ENCODE measurements at regions not wholly inside any gene's neighbourhood (a gene's known extent, or its start where the extent isn't known, plus 50 kb on each side); places are given as distances from the start of the nearest gene placed in this dataset.
"Not testable (repeated sequence)": the region's sequence is repeated elsewhere in the genome, so short reads cannot be mapped to it uniquely, and the experiment has no call there.

- H4K91ac ChIP-seq (ENCODE audit: low read length) = no peak overlapping the region
- no peaks in the 10 kb centered on the region for H3K4me1 ChIP-seq (ENCODE audit: control insufficient read depth, insufficient read depth, low read depth, low read length)
- no peak overlapping the region for H3K4ac ChIP-seq (ENCODE audit: low read depth in 1 of 2, low read length in 2 of 2)
- no peaks in the 10 kb centered on the region for H3K9me3 ChIP-seq (ENCODE audit: control insufficient read depth, low read length)
- H3K27me3 ChIP-seq (ENCODE audit: control insufficient read depth in 1 of 2, insufficient read depth in 1 of 2, low read length in 2 of 2) = no peaks in the 10 kb centered on the region
- 87% methylated on average over 4 of the region's 4 CpGs for WGBS
- no peaks in the 10 kb centered on the region for H3K79me1 ChIP-seq (replicated peaks; ENCODE audit: low read length, poor library complexity, severe bottlenecking)
- H2AFZ ChIP-seq (ENCODE audit: low read depth, low read length) = no peak overlapping the region
- no peaks in the 10 kb centered on the region for H3K36me3 ChIP-seq (ENCODE audit: control insufficient read depth in 1 of 2, insufficient read depth in 2 of 2, low read depth in 1 of 2, low read length in 2 of 2)
- H4K8ac ChIP-seq (ENCODE audit: low read length) = no peak overlapping the region
- no peak overlapping the region for H2BK120ac ChIP-seq (ENCODE audit: low read depth, low read length)
- H2BK12ac ChIP-seq (ENCODE audit: low read length in 2 of 2) = no peak overlapping the region
- DNase-seq = no peak
- H3K23ac ChIP-seq (ENCODE audit: low read length in 2 of 2) = no peak overlapping the region
- no peak overlapping the region for H3K27ac ChIP-seq (ENCODE audit: low read length, poor library complexity, severe bottlenecking)
- no peak overlapping the region for H2BK5ac ChIP-seq (ENCODE audit: low read depth, low read length, poor library complexity, severe bottlenecking)
- no peak overlapping the region for H3K18ac ChIP-seq (ENCODE audit: low read depth in 1 of 2, low read length in 2 of 2)
- H3K4me3 ChIP-seq (ENCODE audit: insufficient read depth in 1 of 2, low read depth in 1 of 2, low read length in 2 of 2) = no peak overlapping the region
- no peak overlapping the region for H3K4me2 ChIP-seq (ENCODE audit: low read length, poor library complexity, severe bottlenecking)
- H2BK15ac ChIP-seq (ENCODE audit: low read depth, poor library complexity, severe bottlenecking) = no peak overlapping the region
- H3K14ac ChIP-seq (ENCODE audit: low read length in 2 of 2) = no peak overlapping the region
- no peak overlapping the region for H2AK5ac ChIP-seq (ENCODE audit: low read length, severe bottlenecking)
- no peak overlapping the region for H3K9ac ChIP-seq (ENCODE audit: low read length)
Observed at GRCh38 chr9:31040564-31040963, 1343.9 kb upstream of the ACO1 start.

- no peak overlapping the region for H3K27ac ChIP-seq (ENCODE audit: low read length, poor library complexity, severe bottlenecking)
- no peak overlapping the region for H2AFZ ChIP-seq (ENCODE audit: low read depth, low read length)
- no peak overlapping the region for H3K4ac ChIP-seq (ENCODE audit: low read depth in 1 of 2, low read length in 2 of 2)
- H3K79me1 ChIP-seq (replicated peaks; ENCODE audit: low read length, poor library complexity, severe bottlenecking) = no peaks in the 10 kb centered on the region
- no peaks in the 10 kb centered on the region for H3K9me3 ChIP-seq (ENCODE audit: control insufficient read depth, low read length)
- H2AK5ac ChIP-seq (ENCODE audit: low read length, severe bottlenecking) = no peak overlapping the region
- H3K9ac ChIP-seq (ENCODE audit: low read length) = no peak overlapping the region
- no peak overlapping the region for H3K23ac ChIP-seq (ENCODE audit: low read length in 2 of 2)
- H4K91ac ChIP-seq (ENCODE audit: low read length) = no peak overlapping the region
- H2BK15ac ChIP-seq (ENCODE audit: low read depth, poor library complexity, severe bottlenecking) = no peak overlapping the region
- no peak for DNase-seq
- H4K8ac ChIP-seq (ENCODE audit: low read length) = no peak overlapping the region
- H3K27me3 ChIP-seq (ENCODE audit: control insufficient read depth in 1 of 2, insufficient read depth in 1 of 2, low read length in 2 of 2) = no peaks in the 10 kb centered on the region
- H3K4me2 ChIP-seq (ENCODE audit: low read length, poor library complexity, severe bottlenecking) = no peak overlapping the region
- H2BK12ac ChIP-seq (ENCODE audit: low read length in 2 of 2) = no peak overlapping the region
- no peak overlapping the region for H3K14ac ChIP-seq (ENCODE audit: low read length in 2 of 2)
- WGBS = 89% methylated on average over 1 of the region's 1 CpG
- no peaks in the 10 kb centered on the region for H3K4me1 ChIP-seq (ENCODE audit: control insufficient read depth, insufficient read depth, low read depth, low read length)
- no peak overlapping the region for H2BK120ac ChIP-seq (ENCODE audit: low read depth, low read length)
- no peak overlapping the region for H3K4me3 ChIP-seq (ENCODE audit: insufficient read depth in 1 of 2, low read depth in 1 of 2, low read length in 2 of 2)
- H2BK5ac ChIP-seq (ENCODE audit: low read depth, low read length, poor library complexity, severe bottlenecking) = no peak overlapping the region
- H3K36me3 ChIP-seq (ENCODE audit: control insufficient read depth in 1 of 2, insufficient read depth in 2 of 2, low read depth in 1 of 2, low read length in 2 of 2) = no peaks in the 10 kb centered on the region
- no peak overlapping the region for H3K18ac ChIP-seq (ENCODE audit: low read depth in 1 of 2, low read length in 2 of 2)
Observed at GRCh38 chr9:31045810-31046209, 1338.6 kb upstream of the ACO1 start.

- H4K91ac ChIP-seq (ENCODE audit: low read length); H2BK12ac ChIP-seq (ENCODE audit: low read length in 2 of 2); H2AK5ac ChIP-seq (ENCODE audit: low read length, severe bottlenecking); H3K4ac ChIP-seq (ENCODE audit: low read depth in 1 of 2, low read length in 2 of 2); H3K14ac ChIP-seq (ENCODE audit: low read length in 2 of 2); H3K27ac ChIP-seq (ENCODE audit: low read length, poor library complexity, severe bottlenecking); H3K9me3 ChIP-seq (ENCODE audit: control insufficient read depth, low read length); H3K9ac ChIP-seq (ENCODE audit: low read length); H3K4me3 ChIP-seq (ENCODE audit: insufficient read depth in 1 of 2, low read depth in 1 of 2, low read length in 2 of 2); H3K79me1 ChIP-seq (replicated peaks; ENCODE audit: low read length, poor library complexity, severe bottlenecking); H3K23ac ChIP-seq (ENCODE audit: low read length in 2 of 2); H3K18ac ChIP-seq (ENCODE audit: low read depth in 1 of 2, low read length in 2 of 2); H2BK15ac ChIP-seq (ENCODE audit: low read depth, poor library complexity, severe bottlenecking); DNase-seq; H2BK120ac ChIP-seq (ENCODE audit: low read depth, low read length); H3K4me2 ChIP-seq (ENCODE audit: low read length, poor library complexity, severe bottlenecking); H4K8ac ChIP-seq (ENCODE audit: low read length); H3K4me1 ChIP-seq (ENCODE audit: control insufficient read depth, insufficient read depth, low read depth, low read length); H3K27me3 ChIP-seq (ENCODE audit: control insufficient read depth in 1 of 2, insufficient read depth in 1 of 2, low read length in 2 of 2); H3K36me3 ChIP-seq (ENCODE audit: control insufficient read depth in 1 of 2, insufficient read depth in 2 of 2, low read depth in 1 of 2, low read length in 2 of 2); H2AFZ ChIP-seq (ENCODE audit: low read depth, low read length); H2BK5ac ChIP-seq (ENCODE audit: low read depth, low read length, poor library complexity, severe bottlenecking): not testable (repeated sequence)
- WGBS = 72% methylated on average over 15 of the region's 15 CpGs
Observed at GRCh38 chr9:31061592-31061991, 1322.9 kb upstream of the ACO1 start.

GRCh38 chr9:31065691-31066090 lies 1318.8 kb upstream of the ACO1 start:
- H3K4me1 ChIP-seq (ENCODE audit: control insufficient read depth, insufficient read depth, low read depth, low read length) = no peaks in the 10 kb centered on the region
- no peak overlapping the region for H2BK12ac ChIP-seq (ENCODE audit: low read length in 2 of 2)
- H3K27ac ChIP-seq (ENCODE audit: low read length, poor library complexity, severe bottlenecking) = no peak overlapping the region
- no peaks in the 10 kb centered on the region for H3K9me3 ChIP-seq (ENCODE audit: control insufficient read depth, low read length)
- no peak overlapping the region for H2BK5ac ChIP-seq (ENCODE audit: low read depth, low read length, poor library complexity, severe bottlenecking)
- H4K8ac ChIP-seq (ENCODE audit: low read length) = no peak overlapping the region
- H3K27me3 ChIP-seq (ENCODE audit: control insufficient read depth in 1 of 2, insufficient read depth in 1 of 2, low read length in 2 of 2) = no peaks in the 10 kb centered on the region
- no peak overlapping the region for H2AFZ ChIP-seq (ENCODE audit: low read depth, low read length)
- no peaks in the 10 kb centered on the region for H3K36me3 ChIP-seq (ENCODE audit: control insufficient read depth in 1 of 2, insufficient read depth in 2 of 2, low read depth in 1 of 2, low read length in 2 of 2)
- no peak overlapping the region for H3K4ac ChIP-seq (ENCODE audit: low read depth in 1 of 2, low read length in 2 of 2)
- H3K14ac ChIP-seq (ENCODE audit: low read length in 2 of 2) = no peak overlapping the region
- H3K18ac ChIP-seq (ENCODE audit: low read depth in 1 of 2, low read length in 2 of 2) = no peak overlapping the region
- no peak overlapping the region for H2AK5ac ChIP-seq (ENCODE audit: low read length, severe bottlenecking)
- H3K4me3 ChIP-seq (ENCODE audit: insufficient read depth in 1 of 2, low read depth in 1 of 2, low read length in 2 of 2) = no peak overlapping the region
- no peaks in the 10 kb centered on the region for H3K79me1 ChIP-seq (replicated peaks; ENCODE audit: low read length, poor library complexity, severe bottlenecking)
- H3K23ac ChIP-seq (ENCODE audit: low read length in 2 of 2) = no peak overlapping the region
- no peak overlapping the region for H3K4me2 ChIP-seq (ENCODE audit: low read length, poor library complexity, severe bottlenecking)
- no peak overlapping the region for H3K9ac ChIP-seq (ENCODE audit: low read length)
- no peak overlapping the region for H2BK15ac ChIP-seq (ENCODE audit: low read depth, poor library complexity, severe bottlenecking)
- no peak overlapping the region for H2BK120ac ChIP-seq (ENCODE audit: low read depth, low read length)
- H4K91ac ChIP-seq (ENCODE audit: low read length) = no peak overlapping the region
- no peak for DNase-seq
- 74% methylated on average over 3 of the region's 3 CpGs for WGBS
